GM21515 (cell line): ENCODE measurements at regions not wholly inside any gene's neighbourhood (a gene's known extent, or its start where the extent isn't known, plus 50 kb on each side); places are given as distances from the start of the nearest gene placed in this dataset.
"Not testable (repeated sequence)": the region's sequence is repeated elsewhere in the genome, so short reads cannot be mapped to it uniquely, and the experiment has no call there.

ENCODE experiments used
- ATAC-seq: cut with Tn5 transposase; IDR thresholded peaks from one replicate; pipeline ENCODE4 v1.9.1; 2021; ENCODE audit not compliant: unreplicated experiment

DNA sequence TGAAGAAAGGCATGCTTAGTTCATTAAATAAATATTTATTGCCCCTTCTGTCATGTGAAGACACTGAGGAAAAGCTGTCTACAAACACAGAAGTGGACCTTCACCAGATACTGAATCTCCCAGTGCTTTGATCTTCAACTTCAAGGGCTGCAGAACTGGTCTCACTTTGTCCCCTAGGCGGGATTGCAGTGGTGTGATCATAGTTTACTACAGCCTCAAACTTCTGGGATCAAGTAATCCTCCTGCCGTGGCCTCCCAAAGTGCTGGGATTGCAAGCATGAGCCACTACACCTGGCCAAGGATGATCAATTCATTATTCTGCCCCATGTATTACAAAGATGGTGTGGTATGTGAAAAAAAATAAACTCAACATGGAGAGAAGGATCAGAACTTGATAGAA, 496.2 kb upstream of the HS3ST5 start:
- ATAC-seq: no peak

- no peak for ATAC-seq
These were observed 490.4 kb upstream of the HS3ST5 start for GRCh38 chr6:114833211-114833610.

- no peak for ATAC-seq
These were observed 487.7 kb upstream of the HS3ST5 start for GRCh38 chr6:114830515-114830914.

GRCh38 chr6:114827135-114827534, 484.3 kb upstream of the HS3ST5 start:
- no peak for ATAC-seq

- no peak for ATAC-seq
These were observed 481.6 kb upstream of the HS3ST5 start for GRCh38 chr6:114824409-114824808.

DNA sequence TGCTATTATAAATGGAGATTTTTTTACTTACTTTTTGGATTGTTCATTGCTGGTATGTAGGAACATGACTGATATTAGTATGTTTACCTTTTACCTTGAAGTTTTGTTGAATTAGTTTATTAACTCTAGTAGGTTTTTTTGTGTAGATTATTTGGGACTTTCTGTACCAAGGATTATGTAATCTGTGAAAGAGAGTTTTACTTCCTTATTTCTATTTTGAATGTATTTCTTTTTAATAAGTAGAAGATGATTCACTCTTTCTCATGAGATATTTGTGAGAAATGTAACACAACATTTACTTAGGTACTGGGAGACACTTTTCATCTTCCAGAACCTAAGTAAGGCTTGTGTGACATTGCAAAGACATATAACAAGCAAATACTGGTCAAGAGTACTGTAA, 473.9 kb upstream of the HS3ST5 start:
- ATAC-seq: no peak

GRCh38 chr6:114810468-114810867, 467.6 kb upstream of the HS3ST5 start:
- ATAC-seq: no peak

DNA sequence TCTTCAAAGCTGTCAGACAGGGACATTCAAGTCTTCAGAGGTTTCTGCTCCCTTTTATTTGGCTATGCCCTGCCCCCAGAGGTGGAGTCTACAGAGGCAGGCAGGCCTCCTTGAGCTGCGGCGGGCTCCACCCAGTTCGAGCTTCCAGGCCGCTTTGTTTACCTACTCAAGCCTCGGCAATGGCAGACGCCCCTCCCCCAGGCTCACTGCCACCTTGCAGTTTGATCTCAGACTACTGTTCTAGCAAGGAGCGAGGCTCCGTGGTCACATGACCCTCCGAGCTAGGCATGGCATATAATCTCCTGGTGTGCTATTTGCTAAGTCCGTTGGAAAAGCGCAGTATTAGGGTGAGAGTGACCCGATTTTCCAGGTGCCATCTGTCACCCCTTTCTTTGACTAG, 462.6 kb upstream of the HS3ST5 start:
- ATAC-seq: not testable (repeated sequence)

DNA sequence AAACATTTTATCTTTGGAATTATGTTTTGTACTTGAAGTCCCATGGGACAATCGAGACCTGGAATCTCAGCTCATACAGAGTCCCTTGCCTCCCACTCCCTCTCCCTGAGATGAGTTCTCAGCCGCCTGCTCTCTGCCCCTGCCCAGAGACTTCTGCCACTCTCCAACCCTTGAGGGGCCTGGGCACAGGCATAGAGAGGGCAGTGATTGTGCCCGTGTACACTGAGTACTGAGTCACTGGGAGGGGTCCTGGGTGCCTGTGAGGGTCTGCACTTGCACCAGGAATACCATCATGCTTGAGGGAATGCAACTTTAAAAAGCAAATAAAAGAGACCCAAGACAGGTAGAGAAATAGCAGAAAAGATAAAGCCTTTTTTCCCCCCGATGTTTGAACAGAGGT, 453.8 kb upstream of the HS3ST5 start:
- ATAC-seq: no peak

- no peak for ATAC-seq
These were observed 450.6 kb upstream of the HS3ST5 start for GRCh38 chr6:114793428-114793827.

GRCh38 chr6:114785235-114786127, 442.7 kb upstream of the HS3ST5 start:
- ATAC-seq: no peak

DNA sequence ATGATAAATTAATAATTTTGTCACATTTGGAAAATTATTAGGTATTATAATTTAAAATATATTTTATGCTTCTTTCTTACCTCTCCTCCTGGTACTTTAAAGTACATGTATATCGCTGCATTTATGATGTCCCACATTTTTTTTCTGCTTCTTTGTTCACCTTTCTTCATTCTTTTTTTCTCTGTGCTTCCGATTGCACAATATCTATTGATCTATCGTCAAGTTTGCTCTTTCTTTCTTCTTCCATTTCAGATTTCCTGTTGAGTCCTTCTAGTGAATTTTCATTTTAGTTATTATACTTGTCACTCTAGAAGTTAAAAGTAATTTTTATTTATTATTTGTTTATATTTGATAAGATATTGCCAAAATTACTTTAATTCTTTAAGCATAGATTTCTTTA, 441.0 kb upstream of the HS3ST5 start:
- ATAC-seq: no peak

GRCh38 chr6:114783083-114783482, 440.3 kb upstream of the HS3ST5 start:
- no peak for ATAC-seq

DNA sequence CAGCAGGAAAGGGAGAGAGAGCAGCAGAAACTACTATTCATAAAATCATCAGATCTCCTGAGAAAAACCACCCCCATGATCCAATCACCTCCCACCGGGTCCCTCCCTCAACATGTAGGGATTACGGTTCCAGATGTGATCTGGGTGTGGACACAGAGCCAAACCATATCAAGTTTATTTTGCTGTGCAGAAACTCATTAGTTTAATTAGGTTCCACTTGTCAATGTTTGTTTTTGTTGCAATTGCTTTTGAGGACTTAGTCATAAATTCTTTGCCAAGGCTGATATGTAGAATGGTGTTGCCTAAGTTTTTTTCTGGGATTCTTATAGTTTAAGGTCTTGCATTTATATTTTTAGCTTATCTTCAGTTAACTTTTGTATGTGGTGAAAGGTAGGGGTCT, 422.0 kb upstream of the HS3ST5 start:
- no peak for ATAC-seq

DNA sequence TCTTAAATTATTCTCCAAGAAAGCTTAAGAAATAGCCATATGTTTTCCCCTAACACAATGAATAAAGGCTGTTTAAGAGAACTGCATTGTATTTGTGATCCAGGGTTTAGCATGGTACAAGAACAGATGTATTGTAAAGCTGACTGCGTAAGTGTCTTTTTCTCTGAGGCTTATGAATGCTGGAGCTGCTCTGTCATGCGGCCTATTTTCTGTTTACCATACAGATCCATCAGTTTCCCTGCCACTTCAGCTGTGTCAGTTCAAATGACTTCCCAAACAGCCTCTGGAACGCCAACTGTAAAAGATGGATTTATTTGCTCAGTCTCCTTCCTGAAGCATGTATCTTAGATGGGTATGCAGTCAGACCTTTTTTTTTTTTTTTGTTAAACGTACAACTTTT, 419.3 kb upstream of the HS3ST5 start:
- no peak for ATAC-seq

GRCh38 chr6:114747995-114748625, 405.3 kb upstream of the HS3ST5 start:
- no peak for ATAC-seq

DNA sequence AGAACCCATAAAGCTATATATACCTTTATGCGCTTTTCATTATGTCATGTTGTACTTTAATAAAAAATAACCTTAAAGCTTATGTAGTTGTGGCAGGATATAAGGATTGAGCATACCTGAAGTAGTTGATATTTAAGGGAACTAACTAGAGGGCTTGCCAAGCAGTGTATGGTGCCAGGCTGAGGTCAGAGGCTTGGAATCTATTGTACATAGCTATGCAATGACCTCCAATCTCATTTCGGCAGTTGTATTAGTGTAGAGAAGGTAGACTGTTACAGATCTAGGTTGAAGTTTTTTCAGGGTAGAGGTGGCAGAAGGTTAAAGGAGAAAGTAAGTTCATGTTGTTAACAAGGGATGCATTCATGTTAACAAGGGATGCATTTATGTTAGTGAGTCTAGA, 397.7 kb upstream of the HS3ST5 start:
- ATAC-seq: no peak

DNA sequence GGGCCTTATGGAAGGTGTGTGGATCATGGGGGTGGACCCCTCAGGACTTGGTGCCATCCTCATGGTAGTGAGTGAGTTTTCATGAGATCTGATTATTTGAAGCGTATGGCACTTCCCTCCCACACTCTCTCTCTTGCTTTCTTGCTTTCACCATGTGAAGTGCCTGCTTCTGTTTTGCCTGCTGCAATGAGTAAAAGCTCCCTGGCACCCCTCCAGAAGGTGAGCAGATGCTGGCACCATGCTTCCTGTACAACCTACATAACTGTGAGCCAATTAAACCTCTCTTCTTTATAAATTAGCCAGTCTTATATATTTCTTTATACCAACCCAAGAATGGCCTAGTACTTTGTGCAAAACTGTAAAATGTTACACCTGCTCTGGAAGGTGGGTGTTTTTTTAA, 396.8 kb upstream of the HS3ST5 start:
- ATAC-seq: no peak

- ATAC-seq: no peak
These were observed 392.4 kb upstream of the HS3ST5 start for GRCh38 chr6:114735025-114735735.

DNA sequence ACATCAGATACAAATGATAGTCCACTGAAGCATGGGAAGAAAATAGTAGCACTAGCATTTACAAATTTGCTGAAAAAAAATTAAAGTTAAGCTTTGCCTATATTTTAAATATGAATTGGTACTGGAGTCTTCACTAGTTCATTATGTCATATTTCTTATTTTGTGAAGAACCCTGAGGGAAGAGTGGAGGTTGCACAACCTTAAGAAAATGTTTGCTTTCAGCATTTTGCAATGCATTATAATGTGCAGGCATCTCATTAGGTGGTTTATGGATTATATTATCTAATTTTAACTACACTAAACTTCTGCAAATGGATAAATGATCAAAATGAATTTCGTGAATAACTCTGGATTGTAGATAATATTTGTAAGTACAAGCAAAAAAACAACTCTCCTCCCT, 390.8 kb upstream of the HS3ST5 start:
- ATAC-seq: no peak

DNA sequence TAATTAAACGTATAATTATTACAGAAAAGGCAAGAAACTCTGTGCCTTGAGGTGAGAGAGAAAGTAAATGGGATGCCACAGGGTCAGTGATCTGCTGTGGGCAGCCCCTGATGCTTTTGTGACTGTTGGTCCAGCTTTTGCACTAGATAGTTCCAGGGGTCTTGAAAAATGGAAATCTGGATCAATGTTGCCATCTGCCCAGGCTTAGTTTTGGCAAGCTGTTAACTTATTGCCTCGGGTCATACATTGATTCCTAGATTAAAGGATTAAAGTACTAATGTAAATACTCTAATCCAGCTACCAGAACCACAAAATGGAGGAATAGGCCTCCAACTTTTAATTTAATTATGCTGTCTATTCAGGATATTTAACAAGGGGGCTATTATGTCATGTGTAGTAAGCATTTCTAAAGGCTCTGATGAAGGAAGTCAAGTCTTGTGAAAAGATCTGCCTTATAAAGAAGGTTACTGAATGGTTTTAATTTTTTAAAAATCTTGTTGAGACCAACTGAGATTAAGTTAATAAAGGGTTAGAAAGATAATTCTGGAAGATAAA, 376.0 kb upstream of the HS3ST5 start:
- ATAC-seq: no peak

GRCh38 chr6:114718186-114718585, 375.4 kb upstream of the HS3ST5 start:
- ATAC-seq: no peak
